ENCODE measurements at regions not wholly inside any gene's neighbourhood (a gene's known extent, or its start where the extent isn't known, plus 50 kb on each side); places are given as distances from the start of the nearest gene placed in this dataset.

- Histone ChIP-seq H3K79me2 (ENCODE audit: insufficient read depth, low read length) (no peaks in the 10 kb centered on the region), H2AFZ (ENCODE audit: low read depth, low read length, poor library complexity, severe bottlenecking) (no peak overlapping the region), H3K4me2 (ENCODE audit: low read length) (no peak overlapping the region), H3K36me3 (ENCODE audit: control insufficient read depth in 1 of 2, insufficient read depth in 2 of 2, low read length in 2 of 2) (no peaks in the 10 kb centered on the region), H3K9me2 (ENCODE audit: insufficient read depth) (no peaks in the 10 kb centered on the region), H3K4me3 (replicated peaks in 1 of 2; ENCODE audit: low read depth in 1 of 2, low read length in 2 of 2) (no peak overlapping the region), H4K20me1 (ENCODE audit: insufficient read depth) (no peaks in the 10 kb centered on the region), H3K9me3 (ENCODE audit: control insufficient read depth in 1 of 2, insufficient read depth in 1 of 2, low read depth in 1 of 2, low read length in 2 of 2) (no peaks in the 10 kb centered on the region), H3K27me3 (ENCODE audit: insufficient read depth, low read length) (no peaks in the 10 kb centered on the region), H3K27ac (ENCODE audit: low read depth, low read length) (no peak overlapping the region), H3K9ac (ENCODE audit: low read length) (no peak overlapping the region), H3K4me1 (ENCODE audit: control insufficient read depth in 1 of 2, insufficient read depth in 2 of 2, low read length in 2 of 2) (no peaks in the 10 kb centered on the region)
- no TSS peak for BruUV-seq (replicated peaks)
- TF ChIP-seq JUND (IDR thresholded peaks at IDR 0.05) = no peak
- no peak for TF ChIP-seq EZH2 (IDR thresholded peaks at IDR 0.05)
- TF ChIP-seq ELF1 (IDR thresholded peaks at IDR 0.05; ENCODE audit: borderline replicate concordance, low read depth) = no peak
- no peak for TF ChIP-seq EGR1 (IDR thresholded peaks at IDR 0.05; ENCODE audit: low read depth)
- TF ChIP-seq MAX (IDR thresholded peaks at IDR 0.05) = no peak
- no peak for TF ChIP-seq ZNF274 (IDR thresholded peaks at IDR 0.05; ENCODE audit: low read depth, low read length)
- TF ChIP-seq SRF (IDR thresholded peaks at IDR 0.05; ENCODE audit: low read depth) = no peak
- no peak for TF ChIP-seq EZH2phosphoT487 (IDR thresholded peaks at IDR 0.05; ENCODE audit: borderline replicate concordance)
- no peak for TF ChIP-seq TCF7L2 (IDR thresholded peaks at IDR 0.05; ENCODE audit: borderline replicate concordance, extremely low read depth, insufficient read depth, insufficient read length)
- no peak for TF ChIP-seq ATF3 (IDR thresholded peaks at IDR 0.05)
- no peak for TF ChIP-seq FOSL1 (IDR thresholded peaks at IDR 0.05; ENCODE audit: low read depth)
- TF ChIP-seq POLR2AphosphoS5 (IDR thresholded peaks at IDR 0.05; ENCODE audit: low read depth, low read length) = no peak
- TF ChIP-seq ZFX (IDR thresholded peaks at IDR 0.05) = no peak
- no peak for TF ChIP-seq SIN3A (IDR thresholded peaks at IDR 0.05; ENCODE audit: low read depth)
- no peak for TF ChIP-seq REST (IDR thresholded peaks at IDR 0.05; ENCODE audit: low read depth)
- no peak for TF ChIP-seq RAD21 (IDR thresholded peaks at IDR 0.05; ENCODE audit: low read depth)
- TF ChIP-seq YY1 (IDR thresholded peaks at IDR 0.05; ENCODE audit: extremely low read depth, insufficient replicate concordance, low read depth, low read length) = no peak
- intact Hi-C loops (cut with micrococcal nuclease) = no loop called here
- DNase-seq (ENCODE audit: low read depth, low spot score) (no peak), ATAC-seq (no peak)
- RAD21 ChIA-PET (ENCODE audit: low non-redundant PET in 1 of 2, low total read pairs in 2 of 2, uncharacterized antibody in 2 of 2, unreplicated experiment in 2 of 2) = no interaction called here
- POLR2A ChIA-PET = no interaction called here
- CTCF ChIA-PET = no interaction called here
These were observed 179.4 kb upstream of the IGFBP3 start for GRCh38 chr7:46100521-46100920.
